ENCODE measurements at regions not wholly inside any gene's neighbourhood (a gene's known extent, or its start where the extent isn't known, plus 50 kb on each side); places are given as distances from the start of the nearest gene placed in this dataset.

DNA sequence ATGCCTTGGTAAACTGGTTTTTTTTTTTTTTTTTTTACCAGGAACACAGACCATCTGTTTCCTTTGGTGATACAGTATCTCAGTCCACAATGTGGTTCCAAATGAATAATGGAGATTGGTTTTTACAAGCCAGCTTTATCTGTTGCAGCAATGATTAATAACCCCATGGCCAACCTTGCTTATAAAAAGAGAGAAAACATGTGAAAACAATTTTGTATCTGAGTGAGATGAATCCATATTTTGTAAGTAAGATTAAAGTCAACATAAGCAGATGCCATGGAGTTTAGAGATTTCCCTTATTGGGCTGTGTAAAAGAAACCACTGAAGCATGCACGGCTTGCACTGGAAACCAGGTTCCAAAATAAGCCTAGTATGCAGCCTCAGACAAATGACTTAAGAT is 108.6 kb upstream of the CNTNAP5 start:
- DNase-seq (peak in 2 of 5 donors; percentile 2 to 3), FAIRE-seq (no peak)
- H3K4me1 ChIP-seq (ENCODE audit: control insufficient read depth in 2 of 3, insufficient read depth in 2 of 3, low read depth in 1 of 3, low read length in 3 of 3) = no peaks in the 10 kb centered on the region

DNA sequence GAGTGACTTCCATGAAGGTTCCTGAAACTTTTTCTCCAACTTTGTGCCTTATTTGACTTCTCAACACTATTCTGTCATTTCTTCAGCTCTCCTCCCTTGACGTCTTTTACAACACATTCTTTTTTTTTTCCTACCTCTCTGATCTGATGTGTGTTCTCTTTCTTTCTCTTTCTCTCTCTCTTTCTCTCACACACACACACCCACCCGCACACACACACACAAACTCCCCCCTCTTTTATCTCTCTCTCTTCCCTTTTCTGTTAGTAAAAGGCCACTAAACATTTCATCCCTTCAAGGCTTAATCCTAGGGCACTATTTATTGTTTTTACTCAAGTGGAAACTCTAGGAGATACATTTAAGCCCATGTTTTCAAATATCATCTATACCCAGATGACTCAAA is 107.8 kb upstream of the CNTNAP5 start:
- H3K27ac ChIP-seq (ENCODE audit: low read depth in 2 of 2, low read length in 2 of 2) = no peak overlapping the region
- no peak for DNase-seq
- no peaks in the 10 kb centered on the region for H3K36me3 ChIP-seq (ENCODE audit: control insufficient read depth in 2 of 3, insufficient read depth in 3 of 3, low read length in 3 of 3)
- H3K27me3 ChIP-seq (ENCODE audit: control insufficient read depth, insufficient read depth, low read length) = no peaks in the 10 kb centered on the region
- H3K9ac ChIP-seq (ENCODE audit: low read length in 3 of 3) = no peak overlapping the region
- H3K4me1 ChIP-seq (ENCODE audit: control insufficient read depth in 2 of 3, insufficient read depth in 2 of 3, low read depth in 1 of 3, low read length in 3 of 3) = no peaks in the 10 kb centered on the region
- intact Hi-C loops (cut with DNase I) = no loop called here
- H3K9me3 ChIP-seq (ENCODE audit: control insufficient read depth in 2 of 3, insufficient read depth in 1 of 3, low read length in 3 of 3) = no peaks in the 10 kb centered on the region
- no peak overlapping the region for H3K4me3 ChIP-seq (ENCODE audit: low read length in 3 of 3)
- TF ChIP-seq, protein P1, sequence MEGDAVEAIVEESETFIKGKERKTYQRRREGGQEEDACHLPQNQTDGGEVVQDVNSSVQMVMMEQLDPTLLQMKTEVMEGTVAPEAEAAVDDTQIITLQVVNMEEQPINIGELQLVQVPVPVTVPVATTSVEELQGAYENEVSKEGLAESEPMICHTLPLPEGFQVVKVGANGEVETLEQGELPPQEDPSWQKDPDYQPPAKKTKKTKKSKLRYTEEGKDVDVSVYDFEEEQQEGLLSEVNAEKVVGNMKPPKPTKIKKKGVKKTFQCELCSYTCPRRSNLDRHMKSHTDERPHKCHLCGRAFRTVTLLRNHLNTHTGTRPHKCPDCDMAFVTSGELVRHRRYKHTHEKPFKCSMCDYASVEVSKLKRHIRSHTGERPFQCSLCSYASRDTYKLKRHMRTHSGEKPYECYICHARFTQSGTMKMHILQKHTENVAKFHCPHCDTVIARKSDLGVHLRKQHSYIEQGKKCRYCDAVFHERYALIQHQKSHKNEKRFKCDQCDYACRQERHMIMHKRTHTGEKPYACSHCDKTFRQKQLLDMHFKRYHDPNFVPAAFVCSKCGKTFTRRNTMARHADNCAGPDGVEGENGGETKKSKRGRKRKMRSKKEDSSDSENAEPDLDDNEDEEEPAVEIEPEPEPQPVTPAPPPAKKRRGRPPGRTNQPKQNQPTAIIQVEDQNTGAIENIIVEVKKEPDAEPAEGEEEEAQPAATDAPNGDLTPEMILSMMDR (IDR thresholded peaks at IDR 0.05; ENCODE audit: borderline replicate concordance, extremely low read depth, insufficient read depth) = no peak
- no peak for FAIRE-seq

More for the DNA sequence above, 108.6 kb upstream of the CNTNAP5 start:
- intact Hi-C loops (cut with DNase I) = no loop called here
- H3K9me3 ChIP-seq (ENCODE audit: control insufficient read depth in 2 of 3, insufficient read depth in 1 of 3, low read length in 3 of 3) = no peaks in the 10 kb centered on the region
- H3K9ac ChIP-seq (ENCODE audit: low read length in 3 of 3) = no peak overlapping the region
- no peak overlapping the region for H3K27ac ChIP-seq (ENCODE audit: low read depth in 2 of 2, low read length in 2 of 2)
- TF ChIP-seq, protein P1 (IDR thresholded peaks at IDR 0.05; ENCODE audit: borderline replicate concordance, extremely low read depth, insufficient read depth) = no peak
- no peak overlapping the region for H3K4me3 ChIP-seq (ENCODE audit: low read length in 3 of 3)
- H3K36me3 ChIP-seq (ENCODE audit: control insufficient read depth in 2 of 3, insufficient read depth in 3 of 3, low read length in 3 of 3) = no peaks in the 10 kb centered on the region
- H3K27me3 ChIP-seq (ENCODE audit: control insufficient read depth, insufficient read depth, low read length) = no peaks in the 10 kb centered on the region

DNA sequence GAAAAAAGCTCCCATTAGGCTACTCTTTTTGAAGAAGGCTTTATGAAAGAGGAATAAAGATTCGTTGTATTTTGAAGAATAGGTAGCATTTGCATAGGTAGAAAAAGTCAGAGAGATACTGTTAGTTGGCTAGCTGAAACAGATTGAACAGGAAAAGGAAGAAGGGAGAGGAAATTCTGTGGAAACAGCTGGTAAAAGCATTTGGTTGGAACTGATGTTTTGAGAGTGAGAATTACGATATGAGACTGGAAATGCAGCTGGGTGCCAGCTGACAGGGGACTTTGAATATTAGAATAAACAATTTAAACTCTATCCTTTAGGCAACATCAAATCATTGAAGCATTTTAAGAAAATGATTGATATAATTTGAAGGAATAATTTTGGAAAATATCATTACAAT is 96.7 kb upstream of the CNTNAP5 start:
- Histone ChIP-seq H3K27me3 (ENCODE audit: control insufficient read depth, insufficient read depth, low read length) (no peaks in the 10 kb centered on the region), H3K36me3 (ENCODE audit: control insufficient read depth in 2 of 3, insufficient read depth in 3 of 3, low read length in 3 of 3) (no peaks in the 10 kb centered on the region), H3K4me3 (ENCODE audit: low read length in 3 of 3) (no peak overlapping the region), H3K9me3 (ENCODE audit: control insufficient read depth in 2 of 3, insufficient read depth in 1 of 3, low read length in 3 of 3) (no peaks in the 10 kb centered on the region), H3K9ac (ENCODE audit: low read length in 3 of 3) (no peak overlapping the region), H3K4me1 (ENCODE audit: control insufficient read depth in 2 of 3, insufficient read depth in 2 of 3, low read depth in 1 of 3, low read length in 3 of 3) (no peaks in the 10 kb centered on the region), H3K27ac (ENCODE audit: low read depth in 2 of 2, low read length in 2 of 2) (no peak overlapping the region)
- DNase-seq (no peak), FAIRE-seq (no peak)
- intact Hi-C loops (cut with DNase I) = no loop called here
- TF ChIP-seq, protein P1 (IDR thresholded peaks at IDR 0.05; ENCODE audit: borderline replicate concordance, extremely low read depth, insufficient read depth) = no peak

DNA sequence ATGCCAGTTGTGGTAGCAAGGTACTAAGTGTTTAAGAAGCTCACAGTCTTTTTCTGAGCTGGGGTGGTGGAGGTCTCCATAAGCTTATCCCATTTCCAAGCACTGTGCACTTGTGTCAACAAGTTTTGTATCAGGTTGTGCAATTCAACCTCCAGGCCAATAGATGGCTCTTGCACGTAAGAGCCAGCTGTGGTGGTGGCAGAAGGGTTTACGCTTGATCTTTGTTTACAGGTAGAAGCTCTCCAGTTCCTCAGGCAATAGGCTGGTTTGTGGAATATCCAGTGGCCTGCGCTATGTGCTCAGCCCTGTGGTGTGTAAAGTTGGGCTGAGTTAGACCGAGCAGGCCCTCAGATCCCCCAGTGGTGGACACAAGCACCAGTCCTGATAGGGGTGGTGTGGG is 89.7 kb upstream of the CNTNAP5 start:
- DNase-seq (no peak), FAIRE-seq (no peak)
- TF ChIP-seq, protein P1 (IDR thresholded peaks at IDR 0.05; ENCODE audit: borderline replicate concordance, extremely low read depth, insufficient read depth) = no peak
- no peaks in the 10 kb centered on the region for H3K36me3 ChIP-seq (ENCODE audit: control insufficient read depth in 2 of 3, insufficient read depth in 3 of 3, low read length in 3 of 3)
- no peak overlapping the region for H3K9ac ChIP-seq (ENCODE audit: low read length in 3 of 3)
- H3K4me3 ChIP-seq (ENCODE audit: low read length in 3 of 3) = no peak overlapping the region
- intact Hi-C loops (cut with DNase I) = no loop called here
- H3K9me3 ChIP-seq (ENCODE audit: control insufficient read depth in 2 of 3, insufficient read depth in 1 of 3, low read length in 3 of 3) = peaks cover 0 to 3% (median 0%) of the 10 kb centered on the region in 3 donors
- no peaks in the 10 kb centered on the region for H3K4me1 ChIP-seq (ENCODE audit: control insufficient read depth in 2 of 3, insufficient read depth in 2 of 3, low read depth in 1 of 3, low read length in 3 of 3)
- H3K27me3 ChIP-seq (ENCODE audit: control insufficient read depth, insufficient read depth, low read length) = no peaks in the 10 kb centered on the region
- H3K27ac ChIP-seq (ENCODE audit: low read depth in 2 of 2, low read length in 2 of 2) = no peak overlapping the region
